ENCODE measurements at regions not wholly inside any gene's neighbourhood (a gene's known extent, or its start where the extent isn't known, plus 50 kb on each side); places are given as distances from the start of the nearest gene placed in this dataset.

DNA sequence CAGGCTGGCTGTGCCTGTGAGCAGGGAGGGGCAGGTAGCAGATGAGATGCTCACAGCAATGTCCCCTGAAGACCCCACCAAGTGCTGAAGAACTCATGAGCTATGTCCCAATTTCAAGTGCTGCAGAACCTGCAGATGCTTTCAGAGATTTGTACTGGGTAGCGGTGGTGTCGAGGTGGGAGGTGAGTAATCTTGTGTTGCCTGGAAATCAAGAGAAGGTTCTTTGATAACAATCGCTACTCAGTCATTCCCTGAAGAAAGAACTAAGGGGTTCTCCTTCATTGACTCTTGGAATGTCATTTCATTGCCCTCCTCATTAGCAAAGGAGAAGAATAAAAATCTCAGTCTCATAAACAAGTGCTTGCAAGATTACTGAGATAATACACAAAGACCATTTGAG, 246.4 kb downstream of the EMX2 start:
- no peak for TF ChIP-seq POLR2A (IDR thresholded peaks at IDR 0.05)
- TF ChIP-seq, protein P1, sequence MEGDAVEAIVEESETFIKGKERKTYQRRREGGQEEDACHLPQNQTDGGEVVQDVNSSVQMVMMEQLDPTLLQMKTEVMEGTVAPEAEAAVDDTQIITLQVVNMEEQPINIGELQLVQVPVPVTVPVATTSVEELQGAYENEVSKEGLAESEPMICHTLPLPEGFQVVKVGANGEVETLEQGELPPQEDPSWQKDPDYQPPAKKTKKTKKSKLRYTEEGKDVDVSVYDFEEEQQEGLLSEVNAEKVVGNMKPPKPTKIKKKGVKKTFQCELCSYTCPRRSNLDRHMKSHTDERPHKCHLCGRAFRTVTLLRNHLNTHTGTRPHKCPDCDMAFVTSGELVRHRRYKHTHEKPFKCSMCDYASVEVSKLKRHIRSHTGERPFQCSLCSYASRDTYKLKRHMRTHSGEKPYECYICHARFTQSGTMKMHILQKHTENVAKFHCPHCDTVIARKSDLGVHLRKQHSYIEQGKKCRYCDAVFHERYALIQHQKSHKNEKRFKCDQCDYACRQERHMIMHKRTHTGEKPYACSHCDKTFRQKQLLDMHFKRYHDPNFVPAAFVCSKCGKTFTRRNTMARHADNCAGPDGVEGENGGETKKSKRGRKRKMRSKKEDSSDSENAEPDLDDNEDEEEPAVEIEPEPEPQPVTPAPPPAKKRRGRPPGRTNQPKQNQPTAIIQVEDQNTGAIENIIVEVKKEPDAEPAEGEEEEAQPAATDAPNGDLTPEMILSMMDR (IDR thresholded peaks at IDR 0.05), result no peak

Measured in lower leg skin (tissue), 3 donors.